Liver (tissue), 8 donors: ENCODE measurements at regions not wholly inside any gene's neighbourhood (a gene's known extent, or its start where the extent isn't known, plus 50 kb on each side); places are given as distances from the start of the nearest gene placed in this dataset.

Source experiments
- DNase-seq: peaks from one replicate; pipeline ENCODE4 v3.0.0-alpha.2; 2017; ENCODE audit warnings: low spot score
- H3K27ac ChIP-seq, 2 donors: one replicate each; pipeline ENCODE4 v1.7.0; 2013; ENCODE audit warnings: inconsistent platforms in 2 of 2, low read length in 2 of 2, control low read depth in 1 of 2, low read depth in 1 of 2, mild to moderate bottlenecking in 1 of 2
- H3K27me3 ChIP-seq, 4 donors: one replicate each; pipeline versions ENCODE4 v1.6.1 to v1.7.0; 2013; ENCODE audit warnings: low read length in 3 of 4, inconsistent platforms in 1 of 4, mild to moderate bottlenecking in 1 of 4, moderate library complexity in 1 of 4; ENCODE audit not compliant: control insufficient read depth in 4 of 4, insufficient read depth in 4 of 4
- H3K36me3 ChIP-seq, 4 donors: one replicate each; pipeline versions ENCODE4 v1.6.1 to v1.7.0; 2013; ENCODE audit warnings: low read length in 3 of 4, mild to moderate bottlenecking in 3 of 4, low read depth in 1 of 4, moderate library complexity in 1 of 4; ENCODE audit not compliant: control insufficient read depth in 4 of 4, insufficient read depth in 3 of 4
- H3K4me1 ChIP-seq, 4 donors: one replicate each; pipeline versions ENCODE4 v1.6.1 to v1.7.0; 2013; ENCODE audit warnings: low read length in 3 of 4, mild to moderate bottlenecking in 3 of 4, moderate library complexity in 1 of 4; ENCODE audit not compliant: control insufficient read depth in 4 of 4, insufficient read depth in 4 of 4
- H3K4me3 ChIP-seq, 3 donors: one replicate each; pipeline versions ENCODE4 v1.6.1 to v1.7.0; 2013; ENCODE audit warnings: low read length in 3 of 3, control low read depth in 1 of 3, low read depth in 1 of 3, mild to moderate bottlenecking in 1 of 3
- H3K9ac ChIP-seq, 2 donors: one replicate each; pipeline ENCODE4 v1.7.0; 2013; ENCODE audit warnings: low read length in 2 of 2, mild to moderate bottlenecking in 2 of 2, moderate library complexity in 2 of 2, control low read depth in 1 of 2, low read depth in 1 of 2
- H3K9me3 ChIP-seq, 4 donors: one replicate each; pipeline versions ENCODE4 v1.6.1 to v1.7.0; 2013; ENCODE audit warnings: low read length in 3 of 4; ENCODE audit not compliant: control insufficient read depth in 4 of 4
- CTCF ChIP-seq: fragments of 150-350 bp; IDR thresholded peaks from 2 replicates; pipeline ENCODE4 v1.5.1; 2017; ENCODE audit warnings: improper control_type of control experiment, low read depth, low read length; ENCODE audit not compliant: missing input control
- EGR1 ChIP-seq, 2 donors: IDR thresholded peaks; 2 replicates each; pipeline ENCODE4 v1.6.1; 2016 to 2018; ENCODE audit warnings: antibody characterized with exemption in 2 of 2, low read depth in 2 of 2
- FOXA1 ChIP-seq: IDR thresholded peaks from 2 replicates; pipeline ENCODE4 v1.6.1; 2016; ENCODE audit warnings: antibody characterized with exemption
- FOXA2 ChIP-seq: IDR thresholded peaks from 2 replicates; pipeline ENCODE4 v1.6.1; 2016; ENCODE audit warnings: antibody characterized with exemption
- GABPA ChIP-seq, 2 donors: IDR thresholded peaks in 1 of 2; conservative IDR thresholded peaks in 1 of 2; 2 replicates each; pipeline ENCODE4 v1.6.1; 2016; ENCODE audit warnings: antibody characterized with exemption in 2 of 2, mild to moderate bottlenecking in 1 of 2, moderate library complexity in 1 of 2
- HNF4A ChIP-seq, 2 donors: conservative IDR thresholded peaks; 2 replicates each; pipeline ENCODE4 v1.6.1; 2016; ENCODE audit warnings: antibody characterized with exemption in 2 of 2, mild to moderate bottlenecking in 2 of 2
- HNF4G ChIP-seq: IDR thresholded peaks from 2 replicates; pipeline ENCODE4 v1.6.1; 2016; ENCODE audit warnings: antibody characterized with exemption
- JUND ChIP-seq, 2 donors: IDR thresholded peaks; 2 replicates each; pipeline ENCODE4 v1.6.1; 2016; ENCODE audit warnings: antibody characterized with exemption in 2 of 2
- MAX ChIP-seq: IDR thresholded peaks from 2 replicates; pipeline ENCODE4 v1.6.1; 2016; ENCODE audit warnings: antibody characterized with exemption
- NR2F2 ChIP-seq: IDR thresholded peaks from 2 replicates; pipeline ENCODE4 v1.6.1; 2016; ENCODE audit warnings: antibody characterized with exemption
- RAD21 ChIP-seq, 2 donors: IDR thresholded peaks; 2 replicates each; pipeline ENCODE4 v1.6.1; 2016; ENCODE audit warnings: antibody characterized with exemption in 2 of 2, mild to moderate bottlenecking in 2 of 2
- RXRA ChIP-seq, 2 donors: IDR thresholded peaks; 2 replicates each; pipeline ENCODE4 v1.6.1; 2017 to 2018; ENCODE audit warnings: antibody characterized with exemption in 2 of 2, mild to moderate bottlenecking in 1 of 2
- SP1 ChIP-seq: IDR thresholded peaks from 2 replicates; pipeline ENCODE4 v1.6.1; 2018; ENCODE audit warnings: antibody characterized with exemption, mild to moderate bottlenecking
- TAF1 ChIP-seq: conservative IDR thresholded peaks from 2 replicates; pipeline ENCODE4 v1.6.1; 2016; ENCODE audit warnings: antibody characterized with exemption, mild to moderate bottlenecking
- YY1 ChIP-seq: IDR thresholded peaks from 2 replicates; pipeline ENCODE4 v1.6.1; 2016; ENCODE audit warnings: antibody characterized with exemption, mild to moderate bottlenecking
- ZBTB33 ChIP-seq: IDR thresholded peaks from 2 replicates; pipeline ENCODE4 v1.6.1; 2016; ENCODE audit warnings: antibody characterized with exemption
- WGBS: extraction: QIAGEN DNeasy Blood & Tissue Kit; methylation state at CpG from one replicate; pipeline ENCODE4 v1.1.7; 2013; 5-methylcytosine and 5-hydroxymethylcytosine counted together
- TF ChIP-seq, protein P1 (sequence below): IDR thresholded peaks from 2 replicates; pipeline ENCODE4 v1.6.1; 2016; ENCODE audit warnings: antibody characterized with exemption
- TF ChIP-seq, protein P2 (sequence below): IDR thresholded peaks from 2 replicates; pipeline ENCODE4 v1.6.1; 2016; ENCODE audit warnings: antibody characterized with exemption, mild to moderate bottlenecking
- donor health status: healthy.
- donor health status: healthy.
- donor health status: healthy.
- donor health status: healthy.
- donor health status: healthy.

DNA sequence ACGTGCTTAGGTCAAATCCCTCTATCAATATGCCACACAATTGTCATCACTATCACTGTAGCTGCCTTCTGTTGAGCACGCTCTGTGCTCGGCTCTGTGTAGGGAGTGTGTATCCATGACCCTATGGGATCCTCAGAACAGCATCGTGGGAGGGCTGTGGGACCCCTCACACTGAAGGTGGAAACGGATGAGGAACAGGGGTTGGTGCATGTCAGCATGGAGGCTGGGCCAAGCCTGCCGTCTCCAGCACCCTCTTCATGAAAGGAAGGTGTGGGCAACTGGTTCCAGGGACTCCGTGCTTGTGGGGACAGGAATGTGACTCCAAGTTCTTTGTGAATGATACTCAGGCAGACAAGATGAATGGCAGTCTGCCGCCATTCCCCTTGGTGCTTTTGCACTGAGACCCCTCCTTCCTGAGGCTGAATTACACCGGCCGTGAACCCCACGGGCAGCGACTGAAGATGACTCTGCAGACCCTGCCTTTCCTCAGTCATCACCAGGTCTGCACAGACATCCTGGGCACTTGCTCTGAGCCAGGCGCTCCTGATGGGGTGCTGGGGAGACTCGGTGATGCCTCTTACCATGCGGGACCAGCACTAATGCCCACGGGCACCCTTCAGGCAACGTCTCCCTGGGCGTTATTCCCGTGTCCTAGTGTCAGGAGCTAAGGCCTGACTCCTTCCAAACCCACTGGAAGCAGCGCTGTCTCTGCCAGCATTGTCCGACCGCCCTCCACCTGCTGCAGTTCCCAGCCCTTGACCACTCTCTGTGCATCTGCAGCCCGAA, 495.2 kb downstream of the TCERG1L start:
- no peak overlapping the region for H3K27ac ChIP-seq
- peaks cover 0 to 3% (median 0%) of the 10 kb centered on the region in 4 donors for H3K9me3 ChIP-seq
- no peak overlapping the region for H3K9ac ChIP-seq
- no peaks in the 10 kb centered on the region for H3K4me1 ChIP-seq
- no peak for TF ChIP-seq GABPA (IDR thresholded peaks at IDR 0.05 in 1 of 2, conservative IDR thresholded peaks at IDR 0.05 in 1 of 2)
- no peak for TF ChIP-seq EGR1 (IDR thresholded peaks at IDR 0.05; ENCODE audit: low read depth in 2 of 2)
- TF ChIP-seq HNF4A (conservative IDR thresholded peaks at IDR 0.05), result no peak
- TF ChIP-seq TAF1, result no peak
- TF ChIP-seq NR2F2, result no peak
- TF ChIP-seq YY1, result no peak
- no peak for TF ChIP-seq SP1
- no peak for TF ChIP-seq HNF4G
- TF ChIP-seq, protein P1, sequence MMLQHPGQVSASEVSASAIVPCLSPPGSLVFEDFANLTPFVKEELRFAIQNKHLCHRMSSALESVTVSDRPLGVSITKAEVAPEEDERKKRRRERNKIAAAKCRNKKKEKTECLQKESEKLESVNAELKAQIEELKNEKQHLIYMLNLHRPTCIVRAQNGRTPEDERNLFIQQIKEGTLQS, result no peak
- TF ChIP-seq JUND (IDR thresholded peaks at IDR 0.05), result no peak
- TF ChIP-seq RXRA (IDR thresholded peaks at IDR 0.05), result no peak
- no peak for TF ChIP-seq MAX
- TF ChIP-seq, protein P2, sequence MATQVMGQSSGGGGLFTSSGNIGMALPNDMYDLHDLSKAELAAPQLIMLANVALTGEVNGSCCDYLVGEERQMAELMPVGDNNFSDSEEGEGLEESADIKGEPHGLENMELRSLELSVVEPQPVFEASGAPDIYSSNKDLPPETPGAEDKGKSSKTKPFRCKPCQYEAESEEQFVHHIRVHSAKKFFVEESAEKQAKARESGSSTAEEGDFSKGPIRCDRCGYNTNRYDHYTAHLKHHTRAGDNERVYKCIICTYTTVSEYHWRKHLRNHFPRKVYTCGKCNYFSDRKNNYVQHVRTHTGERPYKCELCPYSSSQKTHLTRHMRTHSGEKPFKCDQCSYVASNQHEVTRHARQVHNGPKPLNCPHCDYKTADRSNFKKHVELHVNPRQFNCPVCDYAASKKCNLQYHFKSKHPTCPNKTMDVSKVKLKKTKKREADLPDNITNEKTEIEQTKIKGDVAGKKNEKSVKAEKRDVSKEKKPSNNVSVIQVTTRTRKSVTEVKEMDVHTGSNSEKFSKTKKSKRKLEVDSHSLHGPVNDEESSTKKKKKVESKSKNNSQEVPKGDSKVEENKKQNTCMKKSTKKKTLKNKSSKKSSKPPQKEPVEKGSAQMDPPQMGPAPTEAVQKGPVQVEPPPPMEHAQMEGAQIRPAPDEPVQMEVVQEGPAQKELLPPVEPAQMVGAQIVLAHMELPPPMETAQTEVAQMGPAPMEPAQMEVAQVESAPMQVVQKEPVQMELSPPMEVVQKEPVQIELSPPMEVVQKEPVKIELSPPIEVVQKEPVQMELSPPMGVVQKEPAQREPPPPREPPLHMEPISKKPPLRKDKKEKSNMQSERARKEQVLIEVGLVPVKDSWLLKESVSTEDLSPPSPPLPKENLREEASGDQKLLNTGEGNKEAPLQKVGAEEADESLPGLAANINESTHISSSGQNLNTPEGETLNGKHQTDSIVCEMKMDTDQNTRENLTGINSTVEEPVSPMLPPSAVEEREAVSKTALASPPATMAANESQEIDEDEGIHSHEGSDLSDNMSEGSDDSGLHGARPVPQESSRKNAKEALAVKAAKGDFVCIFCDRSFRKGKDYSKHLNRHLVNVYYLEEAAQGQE, result no peak
- no peak for TF ChIP-seq FOXA1
- TF ChIP-seq CTCF, result no peak
- TF ChIP-seq RAD21 (IDR thresholded peaks at IDR 0.05), result no peak
- TF ChIP-seq ZBTB33, result no peak
- TF ChIP-seq FOXA2, result no peak
- no peaks in the 10 kb centered on the region for H3K36me3 ChIP-seq
- 78% methylated on average over 23 of the region's 23 CpGs for WGBS
- H3K4me3 ChIP-seq, result no peak overlapping the region
- H3K27me3 ChIP-seq, result peaks cover 0 to 4% (median 0%) of the 10 kb centered on the region in 4 donors
- DNase-seq, result no peak
